GM18499 (cell line): ENCODE measurements at regions not wholly inside any gene's neighbourhood (a gene's known extent, or its start where the extent isn't known, plus 50 kb on each side); places are given as distances from the start of the nearest gene placed in this dataset.
"Not testable (repeated sequence)": the region's sequence is repeated elsewhere in the genome, so short reads cannot be mapped to it uniquely, and the experiment has no call there.

ENCODE experiments used
- ATAC-seq: cut with Tn5 transposase; IDR thresholded peaks from one replicate; pipeline ENCODE4 v1.9.1; 2021; ENCODE audit warnings: moderate number of reproducible peaks; ENCODE audit not compliant: insufficient read depth, unreplicated experiment

- no peak for ATAC-seq
Observed at GRCh38 chr6:170221052-170221752, 69.7 kb downstream of the DLL1 start.

- ATAC-seq, result not testable (repeated sequence)
Observed at GRCh38 chr6:170213637-170214018, 77.2 kb downstream of the DLL1 start.

GRCh38 chr6:170212956-170213636, 77.8 kb downstream of the DLL1 start:
- ATAC-seq, result no peak

DNA sequence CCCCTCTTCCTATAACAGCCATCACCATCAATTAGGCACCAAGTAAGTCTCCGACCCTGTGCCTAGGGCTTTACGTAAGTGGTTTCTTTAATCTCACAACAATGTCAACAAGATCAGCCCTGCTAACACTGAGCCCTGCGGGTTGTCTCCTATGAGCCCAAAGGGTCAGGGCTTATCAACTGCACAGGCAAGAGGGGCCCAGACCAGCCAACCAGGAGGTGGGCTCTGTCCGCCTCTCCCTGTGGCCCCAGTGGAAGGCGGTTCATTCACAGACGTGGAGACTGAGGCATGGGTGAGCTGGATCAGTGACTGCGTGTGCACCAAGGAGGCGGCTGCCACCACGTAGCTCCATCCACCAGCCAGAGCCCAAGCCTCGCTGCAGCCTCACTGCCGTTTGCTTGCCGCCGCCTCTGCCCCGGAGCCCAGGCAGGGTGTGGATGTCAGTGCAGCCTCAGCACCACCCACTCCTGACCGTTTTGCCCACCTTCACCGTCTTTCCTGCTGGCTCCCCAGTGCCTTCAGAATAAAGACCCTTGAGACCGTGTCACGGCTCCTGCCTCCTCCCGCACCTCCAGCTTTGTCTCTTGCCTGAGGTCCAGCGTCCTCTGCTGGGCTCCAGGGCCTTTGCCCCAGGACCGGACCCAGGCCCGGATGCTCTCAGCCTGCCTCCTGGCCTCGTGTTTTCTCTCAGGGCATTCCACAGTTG, 78.7 kb downstream of the DLL1 start:
- no peak for ATAC-seq

- ATAC-seq, result no peak
Observed at GRCh38 chr6:170211404-170212025, 79.4 kb downstream of the DLL1 start.

DNA sequence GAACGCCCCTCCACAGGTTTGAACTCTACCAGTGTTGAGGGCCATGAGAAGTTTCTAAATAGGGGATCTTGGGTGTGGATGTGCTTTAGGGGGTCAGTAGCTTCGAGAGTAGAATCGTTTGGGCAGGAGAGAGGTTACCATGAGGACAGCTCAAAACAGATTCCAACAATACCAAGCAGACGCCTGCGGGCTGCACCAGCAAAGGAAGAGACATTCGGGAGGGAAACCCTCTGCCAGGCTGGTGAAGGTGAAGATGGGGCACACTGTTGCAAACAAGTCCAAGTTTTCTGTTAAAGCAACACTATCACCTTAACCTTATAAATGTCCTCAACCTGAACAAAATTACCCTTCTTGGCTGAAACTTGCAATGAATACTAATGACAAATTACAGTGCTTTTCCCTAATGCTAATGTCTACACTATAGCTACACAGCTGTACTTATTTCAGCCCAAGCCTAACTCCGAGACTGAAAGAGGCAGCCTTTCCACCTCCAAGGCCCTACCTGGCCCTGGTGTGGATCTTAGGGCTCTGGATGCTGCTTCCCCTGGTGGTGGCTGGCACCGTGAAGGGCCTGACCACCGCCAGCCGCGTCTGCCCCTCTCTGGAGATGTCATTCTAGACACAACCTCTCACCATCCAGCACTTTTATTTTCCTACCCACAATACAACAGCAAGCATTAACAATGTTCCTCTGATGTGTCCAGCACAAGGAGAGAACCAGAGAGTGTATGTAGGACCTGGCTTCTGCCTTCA, 80.1 kb downstream of the DLL1 start:
- ATAC-seq, result no peak

DNA sequence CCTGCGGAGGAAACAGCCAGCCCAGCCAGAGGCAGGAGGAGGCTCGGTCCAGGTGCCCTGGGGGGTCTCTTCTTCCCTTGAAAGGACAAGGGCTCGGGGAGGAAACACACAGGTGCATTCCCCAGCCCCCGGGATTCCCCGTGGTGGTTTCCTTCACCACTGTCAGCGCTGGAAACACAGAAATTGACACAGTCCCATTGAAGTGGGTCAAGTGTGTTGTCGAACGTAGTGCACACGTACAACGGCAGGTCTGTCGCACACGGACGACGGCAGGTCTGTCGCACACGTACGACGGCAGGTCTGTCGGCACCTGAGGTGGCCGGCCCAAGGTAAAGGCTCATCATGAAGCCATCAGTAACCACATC, 80.9 kb downstream of the DLL1 start:
- ATAC-seq, result no peak

DNA sequence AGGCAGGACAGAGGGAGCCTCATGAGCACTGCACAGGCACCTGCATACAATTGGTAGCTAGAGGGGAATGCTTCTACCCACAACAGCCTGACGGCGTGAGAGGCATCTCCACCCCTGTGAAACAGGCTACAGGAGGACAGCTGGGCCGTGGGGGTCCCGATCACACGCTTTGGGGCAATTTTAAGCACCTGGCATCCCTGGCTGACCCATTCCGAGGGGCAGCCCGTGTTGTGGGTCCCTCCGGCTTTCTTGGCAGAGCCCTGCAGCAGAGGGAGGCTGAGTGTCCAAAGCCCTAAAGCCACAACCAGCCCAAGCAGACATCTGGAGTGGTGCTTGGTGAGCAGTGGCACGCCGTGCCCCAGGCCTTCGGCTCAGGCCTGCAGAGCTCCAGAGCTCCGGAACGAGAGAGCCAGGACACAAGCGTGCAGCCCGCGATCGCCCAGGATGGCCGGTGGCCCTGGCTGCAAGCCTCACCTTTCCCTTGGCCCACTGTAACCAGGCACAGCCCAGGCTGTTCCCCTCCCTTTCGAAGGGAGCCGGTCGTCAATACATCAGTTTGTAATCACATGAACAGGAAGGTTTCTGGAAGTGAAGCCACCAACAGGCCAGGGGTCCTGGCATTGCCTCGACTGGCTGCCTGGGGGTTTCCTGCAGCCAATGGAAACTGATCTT, 81.4 kb downstream of the DLL1 start:
- ATAC-seq, result no peak

- ATAC-seq, result no peak
Observed at GRCh38 chr6:170208651-170209353, 82.1 kb downstream of the DLL1 start.

DNA sequence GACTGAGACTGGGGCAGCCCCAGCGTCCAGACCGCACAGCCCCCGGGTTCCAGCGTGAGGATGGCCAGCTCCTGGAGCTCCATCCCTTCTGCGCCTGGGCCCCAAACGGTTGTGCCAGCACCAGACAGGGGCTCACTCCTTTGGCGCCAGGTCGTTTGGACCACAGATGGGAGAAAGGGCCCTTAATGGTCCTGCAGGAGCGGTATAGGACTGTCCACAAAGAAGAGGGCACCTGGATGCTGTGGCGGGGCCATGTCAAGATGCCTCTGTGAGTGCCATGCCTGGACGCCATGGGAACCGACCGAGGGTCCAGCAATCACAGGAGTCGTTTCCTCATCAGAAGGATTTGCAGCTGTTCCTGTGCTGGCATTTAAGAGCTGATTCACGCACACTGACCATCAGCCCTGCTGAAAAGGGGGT, 82.7 kb downstream of the DLL1 start:
- ATAC-seq, result no peak

- no peak for ATAC-seq
Observed at GRCh38 chr6:170207586-170208181, 83.2 kb downstream of the DLL1 start.

- no peak for ATAC-seq
Observed at GRCh38 chr6:170206851-170207431, 83.9 kb downstream of the DLL1 start.

GRCh38 chr6:170206317-170206621, 84.6 kb downstream of the DLL1 start:
- ATAC-seq, result no peak

DNA sequence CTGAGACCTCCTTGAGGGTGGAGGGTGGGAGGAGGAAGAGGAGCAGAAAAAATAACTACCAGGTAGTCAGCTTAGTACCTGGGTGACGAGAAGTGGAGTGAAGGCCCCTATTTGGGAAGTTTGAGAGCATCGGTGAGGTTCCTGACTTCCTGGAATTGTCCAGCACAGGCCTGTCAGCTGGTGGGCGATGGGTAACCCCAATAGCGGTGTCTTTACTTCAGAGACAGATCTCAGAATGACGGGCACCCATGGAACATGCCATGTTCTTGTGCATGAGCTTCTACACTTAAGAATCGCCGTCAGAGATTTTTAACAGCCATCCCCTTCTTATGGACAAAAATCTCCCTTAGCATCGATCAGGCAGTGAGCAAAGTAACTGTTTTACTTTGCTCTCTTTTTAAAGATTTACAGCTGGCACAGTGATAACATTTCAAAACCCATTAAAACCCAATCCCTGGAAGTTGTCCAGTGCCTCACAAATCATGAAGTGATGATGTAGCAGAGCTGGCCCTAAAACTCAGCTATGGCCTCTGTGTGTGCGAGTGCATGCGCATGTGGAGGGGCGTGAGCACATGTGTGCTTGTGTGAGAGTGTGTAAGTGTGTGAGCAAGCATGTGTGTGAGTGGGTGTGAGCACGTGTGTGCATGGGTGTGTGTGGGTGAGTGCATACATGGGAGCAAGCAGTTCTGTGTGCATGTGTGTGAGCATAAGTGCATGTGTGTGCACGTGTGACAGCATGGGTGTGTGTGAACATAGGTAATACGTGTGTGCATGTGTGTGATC, 85.2 kb downstream of the DLL1 start:
- ATAC-seq, result no peak

DNA sequence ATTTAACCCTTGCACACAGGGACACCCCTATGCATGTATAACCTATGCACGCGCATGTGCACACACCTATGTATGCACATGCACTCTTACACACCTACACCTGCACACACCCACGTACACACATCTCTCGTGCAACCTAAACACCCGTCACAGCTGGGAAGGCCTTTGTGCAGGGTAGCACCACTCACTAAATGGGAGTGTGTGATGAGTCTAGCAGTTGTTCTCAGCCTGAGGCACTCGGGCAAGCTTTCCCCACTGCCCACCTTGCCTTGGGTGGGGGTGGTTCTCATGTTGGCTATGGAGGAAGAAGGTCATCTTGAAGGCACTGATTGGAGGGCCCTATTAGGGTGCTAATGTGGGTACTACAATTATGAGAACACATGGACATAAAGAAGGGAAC, 85.8 kb downstream of the DLL1 start:
- ATAC-seq, result no peak

DNA sequence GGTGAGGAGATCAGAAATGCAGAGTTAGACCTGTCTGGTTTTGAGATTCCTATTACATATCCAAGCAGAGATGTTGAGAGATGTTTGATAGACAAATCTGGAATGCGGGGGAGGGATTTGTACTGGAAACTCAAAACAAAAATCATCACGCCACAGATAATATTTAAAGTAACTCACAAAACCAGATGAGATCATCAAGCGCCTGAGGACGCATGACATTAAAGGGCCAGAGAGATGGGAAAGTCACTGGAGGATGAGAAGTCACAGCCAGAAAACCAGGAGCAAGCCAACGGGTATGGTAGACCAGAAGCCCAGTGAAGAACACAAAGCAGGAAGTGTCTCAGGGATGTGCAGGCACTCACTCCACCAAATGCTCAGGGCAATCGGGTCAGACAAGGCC, 87.7 kb downstream of the DLL1 start:
- no peak for ATAC-seq

- ATAC-seq, result no peak
Observed at GRCh38 chr6:170202416-170203135, 88.3 kb downstream of the DLL1 start.
